Lower leg skin (tissue), 3 donors: ENCODE measurements at regions not wholly inside any gene's neighbourhood (a gene's known extent, or its start where the extent isn't known, plus 50 kb on each side); places are given as distances from the start of the nearest gene placed in this dataset.

Source experiments
- CTCF ChIP-seq, 3 donors: fragments of 450-650 bp; IDR thresholded peaks; one replicate each; pipeline ENCODE4 v1.5.1; 2016; ENCODE audit warnings: antibody characterized with exemption in 3 of 3, mild to moderate bottlenecking in 3 of 3, moderate library complexity in 2 of 3
- POLR2A ChIP-seq, 2 donors: fragments of 450-650 bp; IDR thresholded peaks; one replicate each; pipeline ENCODE4 v1.6.1; 2016 to 2017; ENCODE audit warnings: antibody characterized with exemption in 2 of 2, mild to moderate bottlenecking in 1 of 2, moderate library complexity in 1 of 2

- no peak for TF ChIP-seq CTCF (IDR thresholded peaks at IDR 0.05)
- TF ChIP-seq POLR2A (IDR thresholded peaks at IDR 0.05): no peak
Observed at GRCh38 chr10:78435484-78436221, 402.0 kb downstream of the RPS24 start.
